SU-DHL-6 (cell line): ENCODE measurements at regions not wholly inside any gene's neighbourhood (a gene's known extent, or its start where the extent isn't known, plus 50 kb on each side); places are given as distances from the start of the nearest gene placed in this dataset.

Experiments used
- H2AFZ ChIP-seq: fragments of 200-600 bp; sonication (generic); 2 replicates; pipeline ENCODE4 v1.6.1; 2014; ENCODE audit warnings: low read depth, mild to moderate bottlenecking, moderate library complexity, mixed read lengths, antibody characterized with exemption, low read length; ENCODE audit not compliant: severe bottlenecking
- H3F3A ChIP-seq: fragments of 200-600 bp; shearing (Covaris generic); 2 replicates; pipeline ENCODE4 v1.6.0; 2016; ENCODE audit warnings: antibody characterized with exemption, mild to moderate bottlenecking; ENCODE audit not compliant: insufficient read depth
- H3K27ac ChIP-seq: fragments of 200-600 bp; sonication (generic); 2 replicates; pipeline ENCODE4 v1.5.1; 2016; ENCODE audit warnings: low read depth, mild to moderate bottlenecking, low read length, moderate library complexity, mixed read lengths
- H3K27me3 ChIP-seq: fragments of 200-600 bp; sonication (generic), shearing (Covaris generic); 2 replicates; pipeline ENCODE4 v1.6.0; 2014; ENCODE audit warnings: mild to moderate bottlenecking, low read length
- H3K36me3 ChIP-seq: fragments of 200-600 bp; sonication (generic); 2 replicates; pipeline ENCODE4 v1.6.1; 2014; ENCODE audit warnings: mild to moderate bottlenecking, low read length, mixed read lengths
- H3K4me2 ChIP-seq: fragments of 300-600, 200-600 bp; shearing (Covaris generic), sonication (generic); 2 replicates; pipeline ENCODE4 v1.6.0; 2014; ENCODE audit warnings: low read length, low read depth, mild to moderate bottlenecking; ENCODE audit not compliant: poor library complexity, severe bottlenecking
- H3K4me3 ChIP-seq: fragments of 200-600 bp; sonication (generic); 2 replicates; pipeline ENCODE4 v1.5.1; 2014; ENCODE audit warnings: antibody characterized with exemption, low read length, mild to moderate bottlenecking, mixed read lengths; ENCODE audit not compliant: insufficient read depth, poor library complexity, severe bottlenecking
- H3K79me2 ChIP-seq: fragments of 200-600 bp; sonication (generic); 2 replicates; pipeline ENCODE4 v1.6.1; 2014; ENCODE audit warnings: mild to moderate bottlenecking, low read length, moderate library complexity; ENCODE audit not compliant: insufficient read depth
- H3K9ac ChIP-seq: fragments of 200-600 bp; sonication (generic); 2 replicates; pipeline ENCODE4 v1.7.0; 2014; ENCODE audit warnings: mild to moderate bottlenecking, low read length
- H3K9me2 ChIP-seq: fragments of 200-600 bp; sonication (generic); replicated peaks from 2 replicates; pipeline ENCODE4 v1.6.1; 2014; ENCODE audit warnings: low read length; ENCODE audit not compliant: insufficient read depth
- H3K9me3 ChIP-seq: fragments of 200-600 bp; sonication (generic); 2 replicates; pipeline ENCODE4 v1.6.1; 2014; ENCODE audit warnings: low read length, mixed read lengths; ENCODE audit not compliant: insufficient read depth
- H4K20me1 ChIP-seq: fragments of 200-600 bp; sonication (generic); 2 replicates; pipeline ENCODE4 v1.6.1; 2014; ENCODE audit warnings: low read depth, mild to moderate bottlenecking, antibody characterized with exemption, low read length, moderate library complexity, mixed read lengths
- EZH2phosphoT487 ChIP-seq: fragments of 200-600 bp; sonication (generic), shearing (Covaris generic); conservative IDR thresholded peaks from 2 replicates; pipeline ENCODE4 v1.6.1; 2018; ENCODE audit warnings: mild to moderate bottlenecking, antibody characterized with exemption, low read length, moderate library complexity, mixed read lengths
- TF ChIP-seq, protein P1 (sequence below): fragments of 200-600 bp; sonication (generic); IDR thresholded peaks from one replicate; pipeline ENCODE4 v1.5.1; 2017; ENCODE audit warnings: antibody characterized with exemption, mild to moderate bottlenecking, low read length, moderate library complexity; ENCODE audit not compliant: insufficient read depth, poor library complexity, severe bottlenecking

DNA sequence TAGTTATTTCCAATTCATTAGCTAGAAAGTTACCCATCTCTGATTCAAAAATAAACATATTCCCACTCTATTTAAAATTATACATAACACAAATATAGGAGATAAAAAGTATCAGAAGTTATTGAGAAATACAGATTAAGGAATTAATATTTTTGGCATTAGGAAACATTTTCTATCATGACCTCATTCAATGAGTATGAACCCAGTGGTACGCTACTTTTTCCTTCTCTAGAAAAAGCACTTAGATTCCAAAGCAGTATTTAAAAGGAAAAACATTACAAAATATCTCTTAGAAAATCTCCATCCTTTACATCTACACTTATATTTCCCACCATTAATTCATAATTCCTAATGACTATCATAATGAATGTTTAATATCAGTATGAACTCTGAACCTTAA lies 240.6 kb upstream of the GNAI1 start:
- Histone ChIP-seq H3K9me3 (no peaks in the 10 kb centered on the region), H3K4me3 (no peak overlapping the region), H3F3A (no peaks in the 10 kb centered on the region), H3K36me3 (no peaks in the 10 kb centered on the region), H4K20me1 (no peaks in the 10 kb centered on the region), H3K9ac (no peak overlapping the region), H3K27me3 (no peaks in the 10 kb centered on the region), H3K79me2 (no peaks in the 10 kb centered on the region), H2AFZ (no peak overlapping the region), H3K27ac (no peak overlapping the region), H3K9me2 (no peaks in the 10 kb centered on the region), H3K4me2 (no peak overlapping the region)
- TF ChIP-seq EZH2phosphoT487, result no peak
- TF ChIP-seq, protein P1, sequence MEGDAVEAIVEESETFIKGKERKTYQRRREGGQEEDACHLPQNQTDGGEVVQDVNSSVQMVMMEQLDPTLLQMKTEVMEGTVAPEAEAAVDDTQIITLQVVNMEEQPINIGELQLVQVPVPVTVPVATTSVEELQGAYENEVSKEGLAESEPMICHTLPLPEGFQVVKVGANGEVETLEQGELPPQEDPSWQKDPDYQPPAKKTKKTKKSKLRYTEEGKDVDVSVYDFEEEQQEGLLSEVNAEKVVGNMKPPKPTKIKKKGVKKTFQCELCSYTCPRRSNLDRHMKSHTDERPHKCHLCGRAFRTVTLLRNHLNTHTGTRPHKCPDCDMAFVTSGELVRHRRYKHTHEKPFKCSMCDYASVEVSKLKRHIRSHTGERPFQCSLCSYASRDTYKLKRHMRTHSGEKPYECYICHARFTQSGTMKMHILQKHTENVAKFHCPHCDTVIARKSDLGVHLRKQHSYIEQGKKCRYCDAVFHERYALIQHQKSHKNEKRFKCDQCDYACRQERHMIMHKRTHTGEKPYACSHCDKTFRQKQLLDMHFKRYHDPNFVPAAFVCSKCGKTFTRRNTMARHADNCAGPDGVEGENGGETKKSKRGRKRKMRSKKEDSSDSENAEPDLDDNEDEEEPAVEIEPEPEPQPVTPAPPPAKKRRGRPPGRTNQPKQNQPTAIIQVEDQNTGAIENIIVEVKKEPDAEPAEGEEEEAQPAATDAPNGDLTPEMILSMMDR, result no peak

DNA sequence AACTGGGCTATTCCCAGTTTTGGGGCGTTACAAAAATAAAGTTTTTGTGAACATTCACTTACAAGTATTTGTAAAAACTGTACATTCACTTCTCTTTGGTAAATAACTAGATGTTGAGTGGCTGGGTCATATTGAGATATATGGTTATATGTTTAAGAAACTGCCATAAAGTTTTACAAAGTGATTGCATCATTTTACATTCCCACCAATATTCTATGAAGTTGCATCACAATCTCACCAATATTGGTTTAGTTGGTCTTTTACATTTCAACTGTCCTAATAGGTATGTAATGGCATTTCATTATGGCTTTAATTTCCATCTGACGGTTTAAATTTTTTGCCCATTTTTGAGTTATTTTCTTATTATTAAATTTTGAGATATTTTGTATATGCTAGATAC lies 251.7 kb upstream of the GNAI1 start:
- Histone ChIP-seq H3K79me2 (no peaks in the 10 kb centered on the region), H2AFZ (no peak overlapping the region), H3K4me2 (no peak overlapping the region), H3K9ac (no peak overlapping the region), H3F3A (no peaks in the 10 kb centered on the region), H3K27me3 (no peaks in the 10 kb centered on the region), H3K27ac (no peak overlapping the region), H3K4me3 (no peak overlapping the region), H3K9me3 (no peaks in the 10 kb centered on the region), H3K36me3 (no peaks in the 10 kb centered on the region), H4K20me1 (no peaks in the 10 kb centered on the region), H3K9me2 (no peaks in the 10 kb centered on the region)
- TF ChIP-seq, protein P1, result no peak
- TF ChIP-seq EZH2phosphoT487, result no peak

DNA sequence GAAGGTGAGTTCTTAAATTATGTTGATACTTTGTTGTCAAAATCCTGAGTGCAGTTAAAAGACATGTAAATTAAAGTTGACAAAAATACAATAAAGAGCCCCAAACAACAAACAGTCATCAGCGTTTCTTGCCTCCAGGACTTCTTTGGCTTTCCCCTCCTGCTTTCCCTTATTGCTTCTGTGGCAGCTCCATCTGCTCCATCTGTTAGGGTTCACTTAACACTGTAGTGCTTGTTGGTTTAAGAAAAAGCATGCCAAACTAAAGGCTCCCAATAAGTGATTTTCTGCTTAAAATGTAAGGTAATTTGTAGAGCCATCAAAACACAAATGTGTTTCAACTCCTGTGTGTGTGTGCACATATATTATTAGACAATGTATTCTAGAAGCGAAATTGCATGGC lies 254.3 kb upstream of the GNAI1 start:
- H4K20me1 ChIP-seq, result no peaks in the 10 kb centered on the region
- H3K79me2 ChIP-seq, result no peaks in the 10 kb centered on the region
- TF ChIP-seq EZH2phosphoT487, result no peak
- TF ChIP-seq, protein P1, result no peak
- H3K4me3 ChIP-seq, result no peak overlapping the region
- no peaks in the 10 kb centered on the region for H3K27me3 ChIP-seq
- no peaks in the 10 kb centered on the region for H3F3A ChIP-seq
- H3K9me2 ChIP-seq, result no peaks in the 10 kb centered on the region
- no peaks in the 10 kb centered on the region for H3K9me3 ChIP-seq
- no peaks in the 10 kb centered on the region for H3K36me3 ChIP-seq
- no peak overlapping the region for H2AFZ ChIP-seq
- no peak overlapping the region for H3K9ac ChIP-seq
- H3K27ac ChIP-seq, result no peak overlapping the region
- no peak overlapping the region for H3K4me2 ChIP-seq

DNA sequence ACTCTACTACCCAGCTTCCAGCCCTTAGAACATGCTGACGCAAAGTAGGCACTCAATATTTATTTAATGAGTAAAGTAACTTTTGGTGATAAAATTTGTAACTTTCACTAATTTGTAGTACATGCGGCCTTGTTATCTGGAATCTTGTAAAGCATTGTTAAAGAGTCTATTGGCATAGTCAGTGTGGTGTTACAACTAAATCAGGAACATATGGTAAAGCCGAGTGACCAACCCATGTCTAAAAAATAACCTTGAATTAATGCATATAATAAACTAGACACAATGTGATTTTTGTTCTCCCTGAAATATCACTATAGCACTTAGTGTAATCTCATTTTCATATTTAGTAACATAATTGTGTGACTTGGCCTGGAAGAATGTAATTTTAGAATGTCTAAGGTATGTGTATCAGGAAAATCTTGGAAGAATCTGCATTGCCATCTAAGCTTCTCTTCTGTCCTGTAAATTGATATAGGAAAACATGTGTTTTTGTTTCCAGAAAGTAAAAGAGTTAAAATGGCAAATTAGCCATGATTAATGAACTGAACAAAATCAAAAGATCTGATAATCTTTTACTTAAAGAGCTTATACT lies 256.7 kb upstream of the GNAI1 start:
- Histone ChIP-seq H3K27ac (no peak overlapping the region), H2AFZ (no peak overlapping the region), H3K9me2 (no peaks in the 10 kb centered on the region)

More for the DNA sequence above, 256.7 kb upstream of the GNAI1 start:
- H3K79me2 ChIP-seq, result no peaks in the 10 kb centered on the region
- H3K9me3 ChIP-seq, result no peaks in the 10 kb centered on the region
- H3K4me2 ChIP-seq, result no peak overlapping the region
- no peaks in the 10 kb centered on the region for H3K27me3 ChIP-seq
- H3K36me3 ChIP-seq, result no peaks in the 10 kb centered on the region
- no peaks in the 10 kb centered on the region for H4K20me1 ChIP-seq
- H3K9ac ChIP-seq, result no peak overlapping the region
- H3K4me3 ChIP-seq, result no peak overlapping the region
- TF ChIP-seq, protein P1, result no peak
- no peak for TF ChIP-seq EZH2phosphoT487
- no peaks in the 10 kb centered on the region for H3F3A ChIP-seq
